ENCODE measurements at regions not wholly inside any gene's neighbourhood (a gene's known extent, or its start where the extent isn't known, plus 50 kb on each side); places are given as distances from the start of the nearest gene placed in this dataset.

GRCh38 chrX:103882999-103883398 lies 50.9 kb upstream of the RAB9B start:
- no peak for TF ChIP-seq CTCF (conservative IDR thresholded peaks at IDR 0.05; ENCODE audit: low read depth)
- POLR2A ChIA-PET (ENCODE audit: low non-redundant PET): no interaction called here
- no peak overlapping the region for H3K27ac ChIP-seq
- CTCF ChIA-PET: no interaction called here
- DNase-seq (ENCODE audit: low spot score): no peak

All from RWPE1 (cell line).